Endodermal cell (in vitro differentiated cells): ENCODE measurements at regions not wholly inside any gene's neighbourhood (a gene's known extent, or its start where the extent isn't known, plus 50 kb on each side); places are given as distances from the start of the nearest gene placed in this dataset.

Source experiments
- DNase-seq: peaks from one replicate; pipeline ENCODE4 v3.0.0-alpha.2; 2017
- H3K27ac ChIP-seq: 2 replicates; pipeline ENCODE4 v1.5.1; 2013; ENCODE audit warnings: mild to moderate bottlenecking, low read depth, low read length, moderate library complexity
- H3K27me3 ChIP-seq: 2 replicates; pipeline ENCODE4 v1.6.1; 2013; ENCODE audit warnings: mild to moderate bottlenecking, low read length, moderate library complexity; ENCODE audit not compliant: insufficient read depth, control insufficient read depth, poor library complexity, severe bottlenecking
- H3K36me3 ChIP-seq: 2 replicates; pipeline ENCODE4 v1.7.0; 2013; ENCODE audit warnings: mild to moderate bottlenecking, low read length, moderate library complexity; ENCODE audit not compliant: control insufficient read depth, insufficient read depth
- H3K4me1 ChIP-seq: one replicate; pipeline ENCODE4 v1.7.0; 2013; ENCODE audit warnings: low read length; ENCODE audit not compliant: control insufficient read depth, insufficient read depth
- H3K4me3 ChIP-seq: 2 replicates; pipeline ENCODE4 v1.5.1; 2013; ENCODE audit warnings: mild to moderate bottlenecking, low read length, moderate library complexity
- H3K9ac ChIP-seq: 2 replicates; pipeline ENCODE4 v1.6.1; 2013; ENCODE audit warnings: mild to moderate bottlenecking, low read length, moderate library complexity; ENCODE audit not compliant: poor library complexity, severe bottlenecking; ENCODE audit errors: extremely low read depth
- H3K9me3 ChIP-seq: 2 replicates; pipeline ENCODE4 v1.6.1; 2013; ENCODE audit warnings: mild to moderate bottlenecking, low read length, moderate library complexity; ENCODE audit not compliant: control insufficient read depth
- H3K27ac Mint-ChIP-seq: 2 replicates; pipeline ENCODE4 v1.8.0; 2020; ENCODE audit warnings: mixed read lengths
- H3K27me3 Mint-ChIP-seq: 2 replicates; pipeline ENCODE4 v1.8.0; 2021; ENCODE audit warnings: mild to moderate bottlenecking, mixed read lengths; ENCODE audit not compliant: insufficient read depth
- H3K36me3 Mint-ChIP-seq: 2 replicates; pipeline ENCODE4 v1.8.0; 2020; ENCODE audit warnings: low read depth, mixed read lengths
- H3K4me1 Mint-ChIP-seq: 2 replicates; pipeline ENCODE4 v1.8.0; 2020; ENCODE audit warnings: mixed read lengths
- H3K4me3 Mint-ChIP-seq: 2 replicates; pipeline ENCODE4 v1.8.0; 2020; ENCODE audit warnings: mild to moderate bottlenecking, moderate library complexity, mixed read lengths
- H3K9me3 Mint-ChIP-seq: 2 replicates; pipeline ENCODE4 v1.8.0; 2020; ENCODE audit warnings: mild to moderate bottlenecking, mixed read lengths
- CTCF ChIP-seq: fragments of 200-600 bp; sonication (generic); conservative IDR thresholded peaks from 2 replicates; pipeline ENCODE4 v1.5.0; 2021; ENCODE audit warnings: antibody characterized with exemption, mild to moderate bottlenecking
- WGBS, 2 experiments: methylation state at CpG; one replicate each; pipeline versions ENCODE4 v1.1.5 to v1.1.7; 2013; ENCODE audit warnings: missing lambda C conversion rate in 2 of 2, mixed read lengths in 1 of 2; ENCODE audit not compliant: insufficient coverage in 1 of 2, insufficient read length in 1 of 2; 5-methylcytosine and 5-hydroxymethylcytosine counted together

GRCh38 chr2:213233438-213234330 lies 50.6 kb upstream of the SPAG16 start:
- H3K4me1 ChIP-seq: peaks cover 6% of the 10 kb centered on the region
- H3K27ac Mint-ChIP-seq: no peak overlapping the region
- H3K4me3 Mint-ChIP-seq: no peak overlapping the region

More at GRCh38 chr2:213233438-213234330, 50.6 kb upstream of the SPAG16 start:
- Mint-ChIP-seq H3K27me3 (no peaks in the 10 kb centered on the region), H3K9me3 (no peaks in the 10 kb centered on the region), H3K36me3 (no peaks in the 10 kb centered on the region), H3K4me1 (peaks cover 25% of the 10 kb centered on the region)
- WGBS, 2 experiments: 73% methylated on average over 2 of the region's 2 CpGs; no CpG with 5 or more reads in 1 of the 2 experiments
- H3K4me3 ChIP-seq: no peak overlapping the region
- H3K27me3 ChIP-seq: no peaks in the 10 kb centered on the region
- DNase-seq: no peak
- no peaks in the 10 kb centered on the region for H3K36me3 ChIP-seq
- H3K9ac ChIP-seq: no peak overlapping the region
- H3K27ac ChIP-seq: no peak overlapping the region
- no peaks in the 10 kb centered on the region for H3K9me3 ChIP-seq
- no peak for TF ChIP-seq CTCF
